IMR-90 (cell line): ENCODE measurements at regions not wholly inside any gene's neighbourhood (a gene's known extent, or its start where the extent isn't known, plus 50 kb on each side); places are given as distances from the start of the nearest gene placed in this dataset.

Experiments used
- ATAC-seq: fragments of 200-7000 bp; cut with Tn5 transposase; 2 replicates; pipeline ENCODE4 v1.9.1; 2020; ENCODE audit warnings: low read depth, mild to moderate bottlenecking, moderate library complexity
- BruUV-seq: library from RNA; stranded (reverse); fragments of 400-500 nt; replicated peaks from 2 replicates; lab custom pipeline; 2021; lab: Mats Ljungman, UMichigan
- CTCF ChIA-PET: fragments of 300-600 bp; formaldehyde crosslinking; extraction: SDS; loops from one replicate; lab custom pipeline; 2021; ENCODE audit warnings: antibody characterized with exemption; lab: Yijun Ruan, JAX
- POLR2A ChIA-PET: fragments of 300-600 bp; sonication (Branson Sonifier 250); formaldehyde crosslinking; loops from one replicate; lab custom pipeline; 2022; ENCODE audit warnings: antibody characterized with exemption; ENCODE audit not compliant: unreplicated experiment; lab: Charles Lee
- DNase-seq: peaks from one replicate; pipeline ENCODE4 v3.0.0; 2013
- H2AFZ ChIP-seq: replicated peaks from 2 replicates; pipeline ENCODE3; 2013; ENCODE audit warnings: low read length, mild to moderate bottlenecking; ENCODE audit not compliant: poor library complexity
- H2AK5ac ChIP-seq: 2 replicates; pipeline ENCODE4 v1.6.1; 2013; ENCODE audit warnings: low read depth, low read length, inconsistent platforms
- H2AK9ac ChIP-seq: replicated peaks from 2 replicates; pipeline ENCODE3; 2013; ENCODE audit warnings: mild to moderate bottlenecking, low read depth, low read length, moderate library complexity; ENCODE audit not compliant: poor library complexity
- H2BK120ac ChIP-seq: 2 replicates; pipeline ENCODE4 v1.6.1; 2013; ENCODE audit warnings: low read depth, low read length, inconsistent platforms
- H2BK15ac ChIP-seq: 3 replicates; pipeline ENCODE4 v1.6.1; 2013; ENCODE audit warnings: low read depth, low read length, inconsistent platforms
- H2BK20ac ChIP-seq: 2 replicates; pipeline ENCODE4 v1.6.1; 2013; ENCODE audit warnings: low read depth, mild to moderate bottlenecking, inconsistent platforms, low read length, moderate library complexity
- H2BK5ac ChIP-seq: 2 replicates; pipeline ENCODE4 v1.6.1; 2013; ENCODE audit warnings: mild to moderate bottlenecking, low read depth, low read length, inconsistent platforms; ENCODE audit not compliant: poor library complexity, severe bottlenecking
- H3K14ac ChIP-seq: replicated peaks from 2 replicates; pipeline ENCODE4 v1.6.1; 2013; ENCODE audit warnings: low read depth, low read length, inconsistent platforms
- H3K18ac ChIP-seq: 2 replicates; pipeline ENCODE4 v1.6.1; 2013; ENCODE audit warnings: low read depth, low read length, control low read depth
- H3K23ac ChIP-seq: 2 replicates; pipeline ENCODE4 v1.6.1; 2013; ENCODE audit warnings: low read depth, low read length, inconsistent platforms
- H3K27ac ChIP-seq: 2 replicates; pipeline ENCODE4 v1.5.1; 2013; ENCODE audit warnings: mild to moderate bottlenecking, control low read depth, low read length; ENCODE audit not compliant: insufficient read depth
- H3K27me3 ChIP-seq: 2 replicates; pipeline ENCODE4 v1.6.1; 2013; ENCODE audit warnings: low read length; ENCODE audit not compliant: control insufficient read depth, insufficient read depth
- H3K36me3 ChIP-seq: 2 replicates; pipeline ENCODE4 v1.6.1; 2013; ENCODE audit warnings: low read length, mixed read lengths; ENCODE audit not compliant: control insufficient read depth, insufficient read depth
- H3K4ac ChIP-seq: 2 replicates; pipeline ENCODE4 v1.6.1; 2013; ENCODE audit warnings: low read depth, low read length, inconsistent platforms
- H3K4me1 ChIP-seq: 2 replicates; pipeline ENCODE4 v1.6.1; 2013; ENCODE audit warnings: low read length, mixed read lengths; ENCODE audit not compliant: control insufficient read depth, insufficient read depth
- H3K4me2 ChIP-seq: 2 replicates; pipeline ENCODE4 v1.6.1; 2013; ENCODE audit warnings: low read depth, mild to moderate bottlenecking, control low read depth, low read length, moderate library complexity
- H3K4me3 ChIP-seq: 2 replicates; pipeline ENCODE4 v1.5.1; 2013; ENCODE audit warnings: low read depth, mild to moderate bottlenecking, control low read depth, low read length, moderate library complexity; ENCODE audit not compliant: insufficient read depth
- H3K56ac ChIP-seq: 2 replicates; pipeline ENCODE4 v1.6.1; 2013; ENCODE audit warnings: low read length, inconsistent platforms; ENCODE audit not compliant: insufficient read depth; ENCODE audit errors: extremely low read depth
- H3K79me1 ChIP-seq, 2 experiments: 2 replicates each; pipeline ENCODE4 v1.6.1; 2013; ENCODE audit warnings: low read length in 2 of 2, inconsistent platforms in 1 of 2, low read depth in 1 of 2
- H3K9ac ChIP-seq: 2 replicates; pipeline ENCODE4 v1.6.1; 2013; ENCODE audit warnings: low read depth, low read length, control low read depth
- H3K9me1 ChIP-seq: 2 replicates; pipeline ENCODE4 v1.6.1; 2013; ENCODE audit warnings: low read length, inconsistent platforms; ENCODE audit not compliant: insufficient read depth
- H3K9me3 ChIP-seq: 2 replicates; pipeline ENCODE4 v1.6.1; 2013; ENCODE audit warnings: low read length; ENCODE audit not compliant: control insufficient read depth, insufficient read depth
- H4K20me1 ChIP-seq: 2 replicates; pipeline ENCODE4 v1.6.1; 2013; ENCODE audit warnings: low read length, inconsistent platforms; ENCODE audit not compliant: insufficient read depth
- H4K5ac ChIP-seq: 2 replicates; pipeline ENCODE4 v1.6.1; 2013; ENCODE audit warnings: mild to moderate bottlenecking, low read depth, low read length, control low read depth
- H4K8ac ChIP-seq, 2 experiments: 2 replicates each; pipeline ENCODE4 v1.6.1; 2013; ENCODE audit warnings: low read depth in 2 of 2, low read length in 2 of 2, control low read depth in 1 of 2, inconsistent platforms in 1 of 2
- H4K91ac ChIP-seq: 2 replicates; pipeline ENCODE4 v1.6.1; 2013; ENCODE audit warnings: low read depth, low read length, inconsistent platforms; ENCODE audit not compliant: insufficient read depth
- BHLHE40 ChIP-seq: fragments of 150-350 bp; IDR thresholded peaks from 2 replicates; pipeline ENCODE4 v1.6.1; 2016; ENCODE audit warnings: mild to moderate bottlenecking, low read depth, low read length
- CEBPB ChIP-seq: IDR thresholded peaks from 2 replicates; pipeline ENCODE4 v1.6.1; 2012; ENCODE audit warnings: low read depth, low read length, improper control_type of control experiment
- CHD1 ChIP-seq: IDR thresholded peaks from 2 replicates; pipeline ENCODE4 v1.6.1; 2012; ENCODE audit warnings: low read depth, low read length, improper control_type of control experiment
- ELK1 ChIP-seq: fragments of 150-350 bp; IDR thresholded peaks from 2 replicates; pipeline ENCODE4 v1.6.1; 2016; ENCODE audit warnings: low read depth, mild to moderate bottlenecking, low read length, moderate library complexity, borderline replicate concordance
- FOS ChIP-seq: fragments of 150-350 bp; IDR thresholded peaks from 2 replicates; pipeline ENCODE4 v1.6.1; 2016; ENCODE audit warnings: low read depth, low read length
- MAFK ChIP-seq: IDR thresholded peaks from 2 replicates; pipeline ENCODE4 v1.6.1; 2012; ENCODE audit warnings: low read depth, low read length, improper control_type of control experiment
- MAZ ChIP-seq: IDR thresholded peaks from 2 replicates; pipeline ENCODE4 v1.6.1; 2012; ENCODE audit warnings: low read depth, mild to moderate bottlenecking, low read length, improper control_type of control experiment, moderate library complexity, borderline replicate concordance
- MXI1 ChIP-seq: IDR thresholded peaks from 2 replicates; pipeline ENCODE4 v1.6.1; 2012; ENCODE audit warnings: low read depth, mild to moderate bottlenecking, low read length, moderate library complexity, borderline replicate concordance
- NFE2L2 ChIP-seq: fragments of 150-350 bp; IDR thresholded peaks from 2 replicates; pipeline ENCODE4 v1.6.1; 2016; ENCODE audit warnings: low read depth, mild to moderate bottlenecking, low read length
- POLR2A ChIP-seq: IDR thresholded peaks from 2 replicates; pipeline ENCODE4 v1.6.1; 2012; ENCODE audit warnings: mild to moderate bottlenecking, low read depth, low read length
- RAD21 ChIP-seq: IDR thresholded peaks from 2 replicates; pipeline ENCODE4 v1.6.1; 2012; ENCODE audit warnings: low read length, improper control_type of control experiment
- RCOR1 ChIP-seq: IDR thresholded peaks from 2 replicates; pipeline ENCODE4 v1.6.1; 2012; ENCODE audit warnings: mild to moderate bottlenecking, low read length, improper control_type of control experiment; ENCODE audit not compliant: insufficient replicate concordance
- RFX5 ChIP-seq: IDR thresholded peaks from 2 replicates; pipeline ENCODE4 v1.8.0; 2012; ENCODE audit warnings: low read depth, mild to moderate bottlenecking, low read length, moderate library complexity
- SMC3 ChIP-seq: fragments of 150-350 bp; IDR thresholded peaks from 2 replicates; pipeline ENCODE4 v1.6.1; 2016; ENCODE audit warnings: low read depth, mild to moderate bottlenecking, antibody characterized with exemption, low read length, moderate library complexity
- USF2 ChIP-seq: fragments of 150-350 bp; IDR thresholded peaks from 2 replicates; pipeline ENCODE4 v1.6.1; 2017; ENCODE audit warnings: mild to moderate bottlenecking, antibody characterized with exemption, low read length, low read depth
- WGBS, 2 experiments: methylation state at CpG; one replicate each; pipeline versions ENCODE4 v1.1.5 to v1.1.7; 2013; ENCODE audit warnings: missing lambda C conversion rate in 2 of 2; ENCODE audit not compliant: insufficient read length in 1 of 2; ENCODE audit errors: extremely low coverage in 2 of 2; 5-methylcytosine and 5-hydroxymethylcytosine counted together
- dilution Hi-C: fragments of 300-500 bp; cut with HindIII; formaldehyde crosslinking; loops from one replicate; pipeline ENCODE4 v1.14.3; 2018; ENCODE audit warnings: low sequenced_read_pairs; ENCODE audit not compliant: unreplicated experiment
- in situ Hi-C: fragments of 300-500 bp; cut with MboI; formaldehyde crosslinking; loops from 3 replicates; pipeline ENCODE4 v1.14.3; 2019; ENCODE audit warnings: low sequenced_read_pairs, inconsistent platforms, mixed read lengths
- intact Hi-C: fragments of 100-400 bp; cut with micrococcal nuclease; formaldehyde crosslinking; loops from 2 replicates; pipeline ENCODE4 v1.10.0; 2022
- TF ChIP-seq, protein P1 (sequence below): conservative IDR thresholded peaks from 2 replicates; pipeline ENCODE4 v1.5.1; 2012; ENCODE audit warnings: mild to moderate bottlenecking, low read depth, low read length, improper control_type of control experiment

DNA sequence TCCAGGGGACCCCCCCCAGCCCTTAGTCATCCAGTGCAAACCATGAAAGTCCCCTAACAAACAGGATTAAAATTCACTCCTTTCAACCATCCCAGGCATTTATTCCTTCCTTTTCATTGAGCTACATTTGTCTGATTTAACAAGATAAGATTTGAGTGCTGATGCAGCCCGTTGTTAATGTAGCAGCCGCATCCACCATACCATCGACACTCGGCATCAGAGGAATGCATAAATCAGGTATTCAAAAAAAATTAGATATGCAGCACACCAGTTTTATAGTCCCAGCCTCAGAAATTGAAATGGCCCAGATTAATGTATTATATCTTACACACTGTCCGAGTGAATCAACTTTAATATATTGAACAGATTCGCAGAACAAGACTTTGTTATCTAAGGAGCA lies 676.5 kb upstream of the FANCL start:
- Histone ChIP-seq H2BK15ac (no peak overlapping the region), H2AK5ac (no peak overlapping the region), H3K9me3 (no peaks in the 10 kb centered on the region), H2BK5ac (peak overlapping the region; percentile 60), H3K14ac (no peak overlapping the region), H4K20me1 (no peaks in the 10 kb centered on the region), H3K4me3 (no peak overlapping the region), H3K4me1 (peaks cover 17% of the 10 kb centered on the region; the same call in 1 of the 2 replicates), H3K23ac (0 out of 2 replicates have a peak overlapping the region, but pooled peaks have one; percentile 38), H3K4ac (no peak overlapping the region; the same call in 1 of the 2 replicates), H3K79me1 (peaks cover 0 to 4% of the 10 kb centered on the region in 2 experiments; a peak in 1 of 4 replicates), H2AK9ac (no peak overlapping the region), H4K5ac (no peak overlapping the region), H3K18ac (peak overlapping the region; percentile 48; the same call in 1 of the 2 replicates), H3K9ac (no peak overlapping the region), H2AFZ (no peak overlapping the region), H3K9me1 (peaks cover 5% of the 10 kb centered on the region), H4K8ac (no peak overlapping the region; a peak in 1 of 4 replicates), H3K27me3 (no peaks in the 10 kb centered on the region), H4K91ac (peak overlapping the region; percentile 68; the same call in 1 of the 2 replicates), H3K4me2 (no peak overlapping the region), H3K56ac (no peak overlapping the region), H3K27ac (no peak overlapping the region), H2BK120ac (peak overlapping the region; percentile 16), H3K36me3 (no peaks in the 10 kb centered on the region), H2BK20ac (peak overlapping the region; percentile 76)
- intact Hi-C loops = no loop called here
- in situ Hi-C loops = no loop called here
- no TSS peak for BruUV-seq
- no CpG with 5 or more reads among the region's 6 CpGs for WGBS, 2 experiments
- ATAC-seq (no peak), DNase-seq (no peak)
- CTCF ChIA-PET = no interaction called here
- POLR2A ChIA-PET = no interaction called here
- TF ChIP-seq, protein P1, sequence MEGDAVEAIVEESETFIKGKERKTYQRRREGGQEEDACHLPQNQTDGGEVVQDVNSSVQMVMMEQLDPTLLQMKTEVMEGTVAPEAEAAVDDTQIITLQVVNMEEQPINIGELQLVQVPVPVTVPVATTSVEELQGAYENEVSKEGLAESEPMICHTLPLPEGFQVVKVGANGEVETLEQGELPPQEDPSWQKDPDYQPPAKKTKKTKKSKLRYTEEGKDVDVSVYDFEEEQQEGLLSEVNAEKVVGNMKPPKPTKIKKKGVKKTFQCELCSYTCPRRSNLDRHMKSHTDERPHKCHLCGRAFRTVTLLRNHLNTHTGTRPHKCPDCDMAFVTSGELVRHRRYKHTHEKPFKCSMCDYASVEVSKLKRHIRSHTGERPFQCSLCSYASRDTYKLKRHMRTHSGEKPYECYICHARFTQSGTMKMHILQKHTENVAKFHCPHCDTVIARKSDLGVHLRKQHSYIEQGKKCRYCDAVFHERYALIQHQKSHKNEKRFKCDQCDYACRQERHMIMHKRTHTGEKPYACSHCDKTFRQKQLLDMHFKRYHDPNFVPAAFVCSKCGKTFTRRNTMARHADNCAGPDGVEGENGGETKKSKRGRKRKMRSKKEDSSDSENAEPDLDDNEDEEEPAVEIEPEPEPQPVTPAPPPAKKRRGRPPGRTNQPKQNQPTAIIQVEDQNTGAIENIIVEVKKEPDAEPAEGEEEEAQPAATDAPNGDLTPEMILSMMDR = no peak
- no peak for TF ChIP-seq CHD1
- TF ChIP-seq RCOR1 = no peak
- no peak for TF ChIP-seq RFX5
- no peak for TF ChIP-seq MAFK
- no peak for TF ChIP-seq SMC3
- no peak for TF ChIP-seq RAD21
- TF ChIP-seq POLR2A = no peak
- TF ChIP-seq FOS = no peak
- TF ChIP-seq MXI1 = no peak
- TF ChIP-seq NFE2L2 = no peak
- TF ChIP-seq ELK1 = no peak
- TF ChIP-seq USF2 = no peak
- no peak for TF ChIP-seq BHLHE40
- no peak for TF ChIP-seq CEBPB
- TF ChIP-seq MAZ = no peak
- dilution Hi-C loops = no loop called here
